ENCODE measurements at regions not wholly inside any gene's neighbourhood (a gene's known extent, or its start where the extent isn't known, plus 50 kb on each side); places are given as distances from the start of the nearest gene placed in this dataset.

DNA sequence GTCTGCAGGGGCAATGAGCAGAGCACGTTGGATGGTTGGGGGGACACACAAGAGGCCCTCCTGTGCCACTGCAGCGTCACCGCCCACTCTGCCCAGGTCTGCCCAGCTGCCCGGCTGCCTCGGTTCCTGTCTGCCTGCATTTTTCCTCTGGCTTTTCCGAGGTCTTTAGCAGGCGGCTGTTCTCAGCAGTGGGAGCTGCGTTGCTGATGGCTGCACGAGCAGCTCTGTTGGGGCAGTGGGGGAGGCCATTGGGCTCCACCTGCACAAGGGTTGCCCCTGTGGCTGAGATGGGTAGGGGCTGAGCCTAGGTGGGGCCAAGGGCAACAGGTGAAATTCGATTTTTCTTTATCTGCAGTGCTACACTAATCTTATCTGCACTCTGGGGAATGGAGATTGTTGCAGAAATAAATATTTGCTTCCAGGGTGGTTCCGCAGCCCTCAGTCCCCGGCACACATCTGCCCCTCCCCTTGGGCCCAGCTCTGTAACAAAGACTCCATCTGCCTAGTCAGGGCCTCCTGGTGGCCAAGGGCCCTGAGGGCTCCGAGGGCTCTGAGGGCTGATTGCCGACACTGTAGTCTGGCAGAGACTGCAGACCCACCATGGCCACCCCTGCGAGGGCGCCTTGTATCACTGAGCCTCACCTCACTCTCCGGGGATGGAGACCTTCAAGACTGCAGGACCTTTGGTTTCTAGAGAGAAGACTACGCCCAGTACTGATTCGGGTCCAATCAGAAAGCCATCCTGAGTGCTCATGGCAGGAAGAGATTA lies 141.7 kb upstream of the SHH start (continued):
- TF ChIP-seq ZNF597 (CRISPR knock-in tag; IDR thresholded peaks at IDR 0.05) (0 out of 2 replicates have a peak, but pooled peaks have one; percentile 51), ZBTB2 (CRISPR knock-in tag; IDR thresholded peaks at IDR 0.05; ENCODE audit: low read depth) (no peak), BRF2 (CRISPR knock-in tag; IDR thresholded peaks at IDR 0.05) (no peak), NFIB (CRISPR knock-in tag; IDR thresholded peaks at IDR 0.05; ENCODE audit: borderline replicate concordance) (no peak), ARNT2 (CRISPR knock-in tag; IDR thresholded peaks at IDR 0.05; ENCODE audit: low read depth) (no peak; the same call in 1 of the 2 replicates), ZNF720 (CRISPR knock-in tag; IDR thresholded peaks at IDR 0.05) (no peak), ZNF891 (CRISPR knock-in tag; IDR thresholded peaks at IDR 0.05) (no peak), CTCF (CRISPR knock-in tag; IDR thresholded peaks at IDR 0.05) (peak; percentile 80), ZKSCAN1 (IDR thresholded peaks at IDR 0.05; ENCODE audit: low read length) (no peak), NR2C2 (CRISPR knock-in tag; IDR thresholded peaks at IDR 0.05; ENCODE audit: borderline replicate concordance) (peak; percentile 63), ZNF639 (CRISPR knock-in tag; conservative IDR thresholded peaks at IDR 0.05) (no peak), CEBPB (IDR thresholded peaks at IDR 0.05; ENCODE audit: borderline replicate concordance, low read depth, low read length) (no peak), ZSCAN25 (CRISPR knock-in tag; IDR thresholded peaks at IDR 0.05) (peak; percentile 87), PREB (CRISPR knock-in tag; IDR thresholded peaks at IDR 0.05) (no peak), SNRNP70 (IDR thresholded peaks at IDR 0.05; ENCODE audit: low read depth, low read length) (no peak)
- TF ChIP-seq, protein P1, sequence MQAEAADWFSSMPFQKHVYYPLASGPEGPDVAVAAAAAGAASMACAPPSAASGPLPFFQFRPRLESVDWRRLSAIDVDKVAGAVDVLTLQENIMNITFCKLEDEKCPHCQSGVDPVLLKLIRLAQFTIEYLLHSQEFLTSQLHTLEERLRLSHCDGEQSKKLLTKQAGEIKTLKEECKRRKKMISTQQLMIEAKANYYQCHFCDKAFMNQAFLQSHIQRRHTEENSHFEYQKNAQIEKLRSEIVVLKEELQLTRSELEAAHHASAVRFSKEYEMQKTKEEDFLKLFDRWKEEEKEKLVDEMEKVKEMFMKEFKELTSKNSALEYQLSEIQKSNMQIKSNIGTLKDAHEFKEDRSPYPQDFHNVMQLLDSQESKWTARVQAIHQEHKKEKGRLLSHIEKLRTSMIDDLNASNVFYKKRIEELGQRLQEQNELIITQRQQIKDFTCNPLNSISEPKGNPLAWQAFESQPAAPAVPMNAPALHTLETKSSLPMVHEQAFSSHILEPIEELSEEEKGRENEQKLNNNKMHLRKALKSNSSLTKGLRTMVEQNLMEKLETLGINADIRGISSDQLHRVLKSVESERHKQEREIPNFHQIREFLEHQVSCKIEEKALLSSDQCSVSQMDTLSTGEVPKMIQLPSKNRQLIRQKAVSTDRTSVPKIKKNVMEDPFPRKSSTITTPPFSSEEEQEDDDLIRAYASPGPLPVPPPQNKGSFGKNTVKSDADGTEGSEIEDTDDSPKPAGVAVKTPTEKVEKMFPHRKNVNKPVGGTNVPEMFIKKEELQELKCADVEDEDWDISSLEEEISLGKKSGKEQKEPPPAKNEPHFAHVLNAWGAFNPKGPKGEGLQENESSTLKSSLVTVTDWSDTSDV (CRISPR knock-in tag; IDR thresholded peaks at IDR 0.05) = no peak
- TF ChIP-seq, protein P2, sequence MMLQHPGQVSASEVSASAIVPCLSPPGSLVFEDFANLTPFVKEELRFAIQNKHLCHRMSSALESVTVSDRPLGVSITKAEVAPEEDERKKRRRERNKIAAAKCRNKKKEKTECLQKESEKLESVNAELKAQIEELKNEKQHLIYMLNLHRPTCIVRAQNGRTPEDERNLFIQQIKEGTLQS (CRISPR knock-in tag; IDR thresholded peaks at IDR 0.05) = no peak; the same call in 1 of the 2 replicates

Measured in HepG2 (cell line).